OCI-LY1 (cell line): ENCODE measurements at regions not wholly inside any gene's neighbourhood (a gene's known extent, or its start where the extent isn't known, plus 50 kb on each side); places are given as distances from the start of the nearest gene placed in this dataset.

Source experiments
- H2AFZ ChIP-seq: fragments of 200-600 bp; sonication (generic), shearing (Covaris generic); 2 replicates; pipeline ENCODE4 v1.6.0; 2014; ENCODE audit warnings: antibody characterized with exemption, mild to moderate bottlenecking, low read length
- H3F3A ChIP-seq: fragments of 200-600 bp; sonication (generic), shearing (Covaris generic); 2 replicates; pipeline ENCODE4 v1.6.0; 2014; ENCODE audit warnings: mild to moderate bottlenecking, antibody characterized with exemption, low read length, moderate library complexity; ENCODE audit not compliant: insufficient read depth
- H3K27ac ChIP-seq: fragments of 200-600 bp; sonication (generic); 2 replicates; pipeline ENCODE4 v1.5.1; 2014; ENCODE audit warnings: low read length, mixed run types, mild to moderate bottlenecking, low read depth; ENCODE audit not compliant: poor library complexity, severe bottlenecking
- H3K27me3 ChIP-seq: fragments of 200-600 bp; sonication (generic); 2 replicates; pipeline ENCODE4 v1.6.0; 2014; ENCODE audit warnings: antibody characterized with exemption, mild to moderate bottlenecking, low read length, moderate library complexity; ENCODE audit not compliant: insufficient read depth
- H3K36me3 ChIP-seq: fragments of 200-600 bp; sonication (generic); 2 replicates; pipeline ENCODE4 v1.6.1; 2014; ENCODE audit warnings: mild to moderate bottlenecking, antibody characterized with exemption, low read length, moderate library complexity, mixed read lengths; ENCODE audit not compliant: insufficient read depth
- H3K4me1 ChIP-seq: fragments of 200-600 bp; sonication (generic); 2 replicates; pipeline ENCODE4 v1.5.1; 2014; ENCODE audit warnings: mild to moderate bottlenecking, low read length, moderate library complexity; ENCODE audit not compliant: insufficient read depth, severe bottlenecking
- H3K4me2 ChIP-seq: fragments of 200-600 bp; sonication (generic), shearing (Covaris generic); 2 replicates; pipeline ENCODE4 v1.6.1; 2014; ENCODE audit warnings: low read length
- H3K4me3 ChIP-seq: fragments of 200-600 bp; sonication (generic); 2 replicates; pipeline ENCODE4 v1.5.1; 2014; ENCODE audit warnings: low read length, low read depth, mild to moderate bottlenecking, mixed read lengths; ENCODE audit not compliant: poor library complexity, severe bottlenecking
- H3K79me2 ChIP-seq: fragments of 200-600 bp; shearing (Covaris generic); 2 replicates; pipeline ENCODE4 v1.6.1; 2016; ENCODE audit warnings: mixed run types, low read length, mixed read lengths; ENCODE audit not compliant: insufficient read depth
- H3K9ac ChIP-seq: fragments of 200-600 bp; sonication (generic), shearing (Covaris generic); 2 replicates; pipeline ENCODE4 v1.6.1; 2014; ENCODE audit warnings: mild to moderate bottlenecking, low read length, mixed read lengths
- H3K9me2 ChIP-seq: fragments of 200-600 bp; sonication (generic), shearing (Covaris generic); 2 replicates; pipeline ENCODE4 v1.6.1; 2014; ENCODE audit warnings: low read depth, mild to moderate bottlenecking, low read length, mixed read lengths
- H3K9me3 ChIP-seq: fragments of 200-600 bp; shearing (Covaris generic); 2 replicates; pipeline ENCODE4 v1.6.1; 2014; ENCODE audit warnings: low read length, mixed read lengths
- H4K20me1 ChIP-seq: fragments of 200-600 bp; sonication (generic), shearing (Covaris generic); 2 replicates; pipeline ENCODE4 v1.6.0; 2016; ENCODE audit warnings: mild to moderate bottlenecking, low read length; ENCODE audit not compliant: insufficient read depth
- CTCF ChIP-seq: fragments of 200-600 bp; sonication (generic), shearing (Covaris generic); IDR thresholded peaks from 2 replicates; pipeline ENCODE4 v1.5.1; 2017; ENCODE audit warnings: mild to moderate bottlenecking, antibody characterized with exemption, low read length, moderate library complexity, mixed read lengths
- EZH2 ChIP-seq: fragments of 200-600 bp; sonication (generic), shearing (Covaris generic); IDR thresholded peaks from 2 replicates; pipeline ENCODE4 v1.8.0; 2017; ENCODE audit warnings: borderline replicate concordance, mixed run types, mild to moderate bottlenecking, antibody characterized with exemption, low read length, moderate library complexity, mixed read lengths

GRCh38 chr13:54347531-54347930 lies 1318.9 kb downstream of the OLFM4 start:
- Histone ChIP-seq H2AFZ (no peak overlapping the region), H3F3A (no peaks in the 10 kb centered on the region), H3K79me2 (no peaks in the 10 kb centered on the region), H3K27me3 (no peaks in the 10 kb centered on the region), H3K36me3 (no peaks in the 10 kb centered on the region), H3K9ac (no peak overlapping the region), H3K4me2 (no peak overlapping the region), H3K4me3 (no peak overlapping the region), H4K20me1 (no peaks in the 10 kb centered on the region), H3K9me2 (no peaks in the 10 kb centered on the region), H3K4me1 (no peaks in the 10 kb centered on the region), H3K27ac (no peak overlapping the region), H3K9me3 (no peaks in the 10 kb centered on the region)
- no peak for TF ChIP-seq EZH2
- no peak for TF ChIP-seq CTCF

- Histone ChIP-seq H3K9ac (no peak overlapping the region), H3K4me2 (no peak overlapping the region), H2AFZ (no peak overlapping the region), H3K79me2 (no peaks in the 10 kb centered on the region), H3K4me3 (no peak overlapping the region), H3K4me1 (no peaks in the 10 kb centered on the region), H3F3A (no peaks in the 10 kb centered on the region), H3K36me3 (no peaks in the 10 kb centered on the region), H4K20me1 (no peaks in the 10 kb centered on the region), H3K9me2 (no peaks in the 10 kb centered on the region), H3K27me3 (no peaks in the 10 kb centered on the region), H3K9me3 (no peaks in the 10 kb centered on the region), H3K27ac (no peak overlapping the region)
- TF ChIP-seq EZH2, result no peak
- TF ChIP-seq CTCF, result no peak
Observed at GRCh38 chr13:54356209-54356608, 1327.6 kb downstream of the OLFM4 start.

GRCh38 chr13:54356849-54357248 lies 1328.2 kb downstream of the OLFM4 start:
- no peak overlapping the region for H3K9ac ChIP-seq
- H3K9me3 ChIP-seq, result no peaks in the 10 kb centered on the region
- no peaks in the 10 kb centered on the region for H3K9me2 ChIP-seq
- no peaks in the 10 kb centered on the region for H3F3A ChIP-seq
- no peak overlapping the region for H3K27ac ChIP-seq
- no peak overlapping the region for H2AFZ ChIP-seq
- TF ChIP-seq EZH2 (no peak), CTCF (no peak)
- no peak overlapping the region for H3K4me2 ChIP-seq
- no peaks in the 10 kb centered on the region for H3K4me1 ChIP-seq
- no peaks in the 10 kb centered on the region for H4K20me1 ChIP-seq
- H3K4me3 ChIP-seq, result no peak overlapping the region
- no peaks in the 10 kb centered on the region for H3K79me2 ChIP-seq
- H3K36me3 ChIP-seq, result no peaks in the 10 kb centered on the region
- H3K27me3 ChIP-seq, result no peaks in the 10 kb centered on the region
